Ishikawa (cell line): ENCODE measurements at regions not wholly inside any gene's neighbourhood (a gene's known extent, or its start where the extent isn't known, plus 50 kb on each side); places are given as distances from the start of the nearest gene placed in this dataset.

Experiments used
- CEBPB ChIP-seq: IDR thresholded peaks from 2 replicates; pipeline ENCODE4 v1.6.1; 2012
- CREB1 ChIP-seq: IDR thresholded peaks from 2 replicates; pipeline ENCODE4 v1.6.1; 2012; ENCODE audit warnings: low read depth
- EGR1 ChIP-seq: IDR thresholded peaks from 2 replicates; pipeline ENCODE4 v1.6.1; 2012
- EP300 ChIP-seq: IDR thresholded peaks from 2 replicates; pipeline ENCODE4 v1.6.1; 2012; ENCODE audit warnings: borderline replicate concordance
- RAD21 ChIP-seq: IDR thresholded peaks from 2 replicates; pipeline ENCODE4 v1.6.1; 2012; ENCODE audit warnings: low read depth
- TAF1 ChIP-seq: IDR thresholded peaks from 2 replicates; pipeline ENCODE4 v1.6.1; 2012; ENCODE audit warnings: low read depth, mild to moderate bottlenecking
- YY1 ChIP-seq: IDR thresholded peaks from 2 replicates; pipeline ENCODE4 v1.6.1; 2012; ENCODE audit warnings: low read depth
- TF ChIP-seq, protein P1 (sequence below): IDR thresholded peaks from 2 replicates; pipeline ENCODE4 v1.6.1; 2012; ENCODE audit warnings: low read depth, mild to moderate bottlenecking

- no peak for TF ChIP-seq TAF1
- no peak for TF ChIP-seq EP300
- no peak for TF ChIP-seq RAD21
- TF ChIP-seq EGR1, result no peak
- TF ChIP-seq CEBPB, result no peak
- TF ChIP-seq YY1, result no peak
- TF ChIP-seq, protein P1, sequence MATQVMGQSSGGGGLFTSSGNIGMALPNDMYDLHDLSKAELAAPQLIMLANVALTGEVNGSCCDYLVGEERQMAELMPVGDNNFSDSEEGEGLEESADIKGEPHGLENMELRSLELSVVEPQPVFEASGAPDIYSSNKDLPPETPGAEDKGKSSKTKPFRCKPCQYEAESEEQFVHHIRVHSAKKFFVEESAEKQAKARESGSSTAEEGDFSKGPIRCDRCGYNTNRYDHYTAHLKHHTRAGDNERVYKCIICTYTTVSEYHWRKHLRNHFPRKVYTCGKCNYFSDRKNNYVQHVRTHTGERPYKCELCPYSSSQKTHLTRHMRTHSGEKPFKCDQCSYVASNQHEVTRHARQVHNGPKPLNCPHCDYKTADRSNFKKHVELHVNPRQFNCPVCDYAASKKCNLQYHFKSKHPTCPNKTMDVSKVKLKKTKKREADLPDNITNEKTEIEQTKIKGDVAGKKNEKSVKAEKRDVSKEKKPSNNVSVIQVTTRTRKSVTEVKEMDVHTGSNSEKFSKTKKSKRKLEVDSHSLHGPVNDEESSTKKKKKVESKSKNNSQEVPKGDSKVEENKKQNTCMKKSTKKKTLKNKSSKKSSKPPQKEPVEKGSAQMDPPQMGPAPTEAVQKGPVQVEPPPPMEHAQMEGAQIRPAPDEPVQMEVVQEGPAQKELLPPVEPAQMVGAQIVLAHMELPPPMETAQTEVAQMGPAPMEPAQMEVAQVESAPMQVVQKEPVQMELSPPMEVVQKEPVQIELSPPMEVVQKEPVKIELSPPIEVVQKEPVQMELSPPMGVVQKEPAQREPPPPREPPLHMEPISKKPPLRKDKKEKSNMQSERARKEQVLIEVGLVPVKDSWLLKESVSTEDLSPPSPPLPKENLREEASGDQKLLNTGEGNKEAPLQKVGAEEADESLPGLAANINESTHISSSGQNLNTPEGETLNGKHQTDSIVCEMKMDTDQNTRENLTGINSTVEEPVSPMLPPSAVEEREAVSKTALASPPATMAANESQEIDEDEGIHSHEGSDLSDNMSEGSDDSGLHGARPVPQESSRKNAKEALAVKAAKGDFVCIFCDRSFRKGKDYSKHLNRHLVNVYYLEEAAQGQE, result no peak
- no peak for TF ChIP-seq CREB1
Measured at GRCh38 chr12:5310151-5310550, 121.8 kb upstream of the NTF3 start.
